Ovary (tissue), 7 donors: ENCODE measurements at regions not wholly inside any gene's neighbourhood (a gene's known extent, or its start where the extent isn't known, plus 50 kb on each side); places are given as distances from the start of the nearest gene placed in this dataset.

ENCODE experiments used
- DNase-seq, 5 donors: peaks; one replicate each; pipeline ENCODE4 v3.0.0-alpha.2; 2019 to 2020
- H3K27ac ChIP-seq, 2 donors: fragments of 200-600 bp; one replicate each; pipeline versions ENCODE4 v1.5.1 to v1.8.0; 2019 to 2022
- H3K27me3 ChIP-seq: fragments of 200-600 bp; one replicate; pipeline ENCODE4 v1.8.0; 2022
- H3K36me3 ChIP-seq: fragments of 200-600 bp; sonication (generic); one replicate; pipeline ENCODE4 v1.5.1; 2019
- H3K4me1 ChIP-seq: one replicate; pipeline ENCODE4 v1.8.1; 2013; ENCODE audit warnings: mild to moderate bottlenecking, moderate library complexity; ENCODE audit not compliant: insufficient read depth
- H3K4me3 ChIP-seq: fragments of 200-600 bp; sonication (generic); one replicate; pipeline ENCODE4 v1.5.1; 2017
- H3K9me3 ChIP-seq, 2 donors: fragments of 200-600 bp in 1 of 2; sonication (generic) in 1 of 2; one replicate each; pipeline versions ENCODE4 v1.5.1 to v1.8.1; 2013 to 2019; ENCODE audit warnings: mild to moderate bottlenecking in 1 of 2, moderate library complexity in 1 of 2
- EP300 ChIP-seq: sonication (generic); formaldehyde crosslinking; IDR thresholded peaks from one replicate; pipeline ENCODE4 v1.6.1; 2017; ENCODE audit warnings: antibody characterized with exemption
- POLR2A ChIP-seq: fragments of 450-650 bp; IDR thresholded peaks from one replicate; pipeline ENCODE4 v1.6.1; 2017; ENCODE audit warnings: antibody characterized with exemption, mild to moderate bottlenecking, moderate library complexity
- WGBS, 3 donors: extraction: QIAGEN DNeasy Blood & Tissue Kit in 1 of 3; methylation state at CpG; one replicate each; pipeline versions ENCODE4 v1.1.5 to v1.1.7; 2013 to 2017; 5-methylcytosine and 5-hydroxymethylcytosine counted together
- intact Hi-C, 4 donors: fragments of 100-400 bp; cut with DNase I; formaldehyde crosslinking; loops; one replicate each; pipeline versions ENCODE4 v1.11.0 to v1.15.1; 2022 to 2023
- TF ChIP-seq, protein P1 (sequence below), 3 donors: fragments of 450-650 bp in 2 of 3; fragments of 200-600 bp in 1 of 3; IDR thresholded peaks; one replicate each; pipeline versions ENCODE4 v1.5.1 to v1.8.0; 2016 to 2022; ENCODE audit warnings: antibody characterized with exemption in 3 of 3, mild to moderate bottlenecking in 1 of 3
- donor health status: DM: no; HTN: no; CAD: no; lungs with moderate emphysema.
- donor health status: DM: no; HTN: no; CAD: no.
- donor health status: Bipolar disorder and iron deficiency.
- donor health status: DM: no; HTN: no; CAD: no.
- donor health status: DM: yes; HTN: yes; CAD: no.

DNA sequence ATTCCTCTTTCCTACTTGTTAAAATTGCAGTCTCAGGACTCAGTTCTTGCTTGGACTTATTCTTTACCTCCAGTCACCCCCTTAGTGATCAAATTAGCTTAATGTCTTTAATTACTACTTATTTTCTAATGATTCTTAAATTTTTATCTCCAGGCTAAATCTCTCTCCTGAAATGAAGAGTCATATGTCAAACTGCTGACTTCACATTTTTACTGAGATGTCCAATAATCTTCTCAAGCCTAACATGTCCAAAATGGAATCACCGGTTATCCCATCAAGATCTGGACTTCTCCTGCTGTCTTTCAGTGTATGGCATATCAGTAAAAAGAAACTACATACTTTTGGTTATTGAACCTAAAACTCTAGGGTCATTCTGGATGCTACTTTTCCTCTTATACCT lies 332.3 kb upstream of the HTR2C start:
- H3K4me3 ChIP-seq = no peak overlapping the region
- no peaks in the 10 kb centered on the region for H3K27me3 ChIP-seq
- 84 to 92% (median 90%) methylated on average over 1 of the region's 1 CpG for WGBS, 3 donors
- H3K27ac ChIP-seq = no peak overlapping the region
- TF ChIP-seq, protein P1, sequence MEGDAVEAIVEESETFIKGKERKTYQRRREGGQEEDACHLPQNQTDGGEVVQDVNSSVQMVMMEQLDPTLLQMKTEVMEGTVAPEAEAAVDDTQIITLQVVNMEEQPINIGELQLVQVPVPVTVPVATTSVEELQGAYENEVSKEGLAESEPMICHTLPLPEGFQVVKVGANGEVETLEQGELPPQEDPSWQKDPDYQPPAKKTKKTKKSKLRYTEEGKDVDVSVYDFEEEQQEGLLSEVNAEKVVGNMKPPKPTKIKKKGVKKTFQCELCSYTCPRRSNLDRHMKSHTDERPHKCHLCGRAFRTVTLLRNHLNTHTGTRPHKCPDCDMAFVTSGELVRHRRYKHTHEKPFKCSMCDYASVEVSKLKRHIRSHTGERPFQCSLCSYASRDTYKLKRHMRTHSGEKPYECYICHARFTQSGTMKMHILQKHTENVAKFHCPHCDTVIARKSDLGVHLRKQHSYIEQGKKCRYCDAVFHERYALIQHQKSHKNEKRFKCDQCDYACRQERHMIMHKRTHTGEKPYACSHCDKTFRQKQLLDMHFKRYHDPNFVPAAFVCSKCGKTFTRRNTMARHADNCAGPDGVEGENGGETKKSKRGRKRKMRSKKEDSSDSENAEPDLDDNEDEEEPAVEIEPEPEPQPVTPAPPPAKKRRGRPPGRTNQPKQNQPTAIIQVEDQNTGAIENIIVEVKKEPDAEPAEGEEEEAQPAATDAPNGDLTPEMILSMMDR (IDR thresholded peaks at IDR 0.05) = no peak
- TF ChIP-seq POLR2A = no peak
- TF ChIP-seq EP300 = no peak
- no peaks in the 10 kb centered on the region for H3K36me3 ChIP-seq
- DNase-seq = no peak
- H3K9me3 ChIP-seq = no peaks in the 10 kb centered on the region
- no peaks in the 10 kb centered on the region for H3K4me1 ChIP-seq
- intact Hi-C loops = no loop called here

DNA sequence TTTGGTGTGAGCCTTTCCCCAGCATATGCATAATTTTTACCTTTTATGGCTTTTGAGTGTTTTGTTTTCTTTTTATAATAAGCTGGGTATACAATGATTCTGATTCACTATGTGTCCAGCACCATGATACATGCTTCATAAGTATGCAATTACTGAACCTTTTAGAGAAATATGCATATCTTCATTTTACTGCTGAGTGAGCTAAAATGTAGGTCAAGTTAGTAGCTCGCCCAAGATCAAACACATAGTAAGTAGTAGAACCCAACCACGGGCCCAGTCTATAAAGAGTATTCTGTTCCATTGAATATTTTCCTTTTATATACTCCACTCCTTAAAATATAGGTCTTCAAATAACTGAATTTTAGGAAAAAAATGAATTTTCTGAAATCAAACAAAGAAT lies 362.4 kb upstream of the HTR2C start:
- 38 to 78% (median 45%) methylated on average over 2 of the region's 2 CpGs for WGBS, 3 donors
- no peak overlapping the region for H3K4me3 ChIP-seq
- H3K36me3 ChIP-seq = no peaks in the 10 kb centered on the region
- no peak for DNase-seq
- no peaks in the 10 kb centered on the region for H3K27me3 ChIP-seq
- intact Hi-C loops = no loop called here
- TF ChIP-seq POLR2A (no peak), EP300 (no peak)
- TF ChIP-seq, protein P1 (IDR thresholded peaks at IDR 0.05) = no peak
- H3K27ac ChIP-seq = no peak overlapping the region
- H3K4me1 ChIP-seq = no peaks in the 10 kb centered on the region
- H3K9me3 ChIP-seq = no peaks in the 10 kb centered on the region

DNA sequence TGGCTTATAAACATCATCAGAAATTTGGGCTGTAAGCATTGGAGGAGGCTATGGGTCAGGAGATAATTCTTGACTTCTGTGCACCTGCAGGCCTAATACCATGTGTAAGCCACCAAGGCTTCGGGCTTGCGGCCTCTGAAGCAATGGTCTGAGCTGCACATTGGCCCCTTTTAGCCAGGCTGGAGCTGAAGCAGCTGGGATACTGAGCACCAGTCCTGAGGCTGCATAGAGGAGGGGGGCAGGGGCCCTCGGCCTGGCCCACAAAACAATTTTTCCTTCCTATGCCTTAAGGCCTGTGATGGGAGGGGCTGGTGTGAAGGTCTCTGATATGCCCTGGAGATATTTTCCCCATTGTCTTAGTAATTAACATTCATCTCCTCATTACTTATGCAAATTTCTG lies 373.0 kb upstream of the HTR2C start:
- no peak for DNase-seq
- intact Hi-C loops = no loop called here
- Histone ChIP-seq H3K4me3 (no peak overlapping the region), H3K36me3 (no peaks in the 10 kb centered on the region), H3K9me3 (no peaks in the 10 kb centered on the region), H3K27me3 (no peaks in the 10 kb centered on the region), H3K4me1 (no peaks in the 10 kb centered on the region), H3K27ac (no peak overlapping the region)
- WGBS, 3 donors = 83 to 93% (median 90%) methylated on average over 3 of the region's 3 CpGs
- TF ChIP-seq EP300 (no peak), POLR2A (no peak)
- TF ChIP-seq, protein P1 (IDR thresholded peaks at IDR 0.05) = no peak

DNA sequence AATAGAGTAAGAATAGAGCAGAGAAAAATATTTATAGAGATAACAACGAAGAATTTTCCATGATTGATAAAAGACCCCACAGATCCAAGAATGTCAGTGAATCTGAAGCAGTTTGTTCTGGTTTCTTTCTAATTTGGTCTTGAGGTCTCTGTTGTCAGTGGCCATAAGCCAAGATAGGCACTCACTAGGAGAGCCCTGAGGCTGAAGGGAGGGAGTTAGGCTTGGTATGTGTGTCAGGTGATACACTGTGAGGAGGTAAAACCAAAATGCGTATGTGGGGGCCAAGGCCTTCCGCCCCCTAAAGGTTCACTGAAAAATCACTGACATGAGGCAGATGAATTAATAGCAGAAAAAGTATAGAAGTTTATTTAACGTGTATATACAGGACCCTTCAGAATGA lies 382.3 kb upstream of the HTR2C start:
- TF ChIP-seq EP300 = no peak
- TF ChIP-seq, protein P1 (IDR thresholded peaks at IDR 0.05) = no peak
- TF ChIP-seq POLR2A = no peak
- no peaks in the 10 kb centered on the region for H3K27me3 ChIP-seq

DNA sequence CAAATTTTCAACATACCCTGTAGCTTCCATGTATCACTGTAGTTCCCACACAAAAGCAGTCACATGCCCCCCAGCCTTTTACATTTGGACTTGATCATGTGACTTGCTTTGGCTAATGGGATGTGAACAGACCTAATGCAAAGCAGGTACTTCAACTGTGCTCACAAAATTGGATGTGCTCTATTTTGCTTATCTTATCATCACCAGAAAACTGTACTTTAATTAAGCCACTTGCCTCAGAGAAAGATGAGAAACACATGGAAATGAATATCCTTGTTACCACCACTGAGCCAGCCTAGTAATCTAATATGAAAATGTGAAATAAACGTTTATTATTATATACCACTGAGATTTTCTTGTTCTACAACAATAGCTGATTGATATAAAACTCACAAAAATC lies 402.7 kb upstream of the HTR2C start:
- no peaks in the 10 kb centered on the region for H3K36me3 ChIP-seq
- DNase-seq = no peak
- WGBS, 3 donors = 41 to 46% (median 46%) methylated on average over 1 of the region's 1 CpG
- no peaks in the 10 kb centered on the region for H3K4me1 ChIP-seq
- H3K27ac ChIP-seq = no peak overlapping the region
- TF ChIP-seq POLR2A = no peak
- TF ChIP-seq, protein P1 (IDR thresholded peaks at IDR 0.05) = no peak
- no peak for TF ChIP-seq EP300
- no peaks in the 10 kb centered on the region for H3K9me3 ChIP-seq
- H3K27me3 ChIP-seq = no peaks in the 10 kb centered on the region
- intact Hi-C loops = no loop called here
- H3K4me3 ChIP-seq = no peak overlapping the region

More for the DNA sequence above, 382.3 kb upstream of the HTR2C start:
- H3K4me1 ChIP-seq = no peaks in the 10 kb centered on the region
- H3K27ac ChIP-seq = no peak overlapping the region
- H3K4me3 ChIP-seq = no peak overlapping the region
- DNase-seq = no peak
- WGBS, 3 donors = 56 to 60% (median 56%) methylated on average over 4 of the region's 4 CpGs
- intact Hi-C loops = no loop called here
- no peaks in the 10 kb centered on the region for H3K36me3 ChIP-seq
- H3K9me3 ChIP-seq = no peaks in the 10 kb centered on the region
